ENCODE measurements at regions not wholly inside any gene's neighbourhood (a gene's known extent, or its start where the extent isn't known, plus 50 kb on each side); places are given as distances from the start of the nearest gene placed in this dataset.
"Not testable (repeated sequence)": the region's sequence is repeated elsewhere in the genome, so short reads cannot be mapped to it uniquely, and the experiment has no call there.

DNA sequence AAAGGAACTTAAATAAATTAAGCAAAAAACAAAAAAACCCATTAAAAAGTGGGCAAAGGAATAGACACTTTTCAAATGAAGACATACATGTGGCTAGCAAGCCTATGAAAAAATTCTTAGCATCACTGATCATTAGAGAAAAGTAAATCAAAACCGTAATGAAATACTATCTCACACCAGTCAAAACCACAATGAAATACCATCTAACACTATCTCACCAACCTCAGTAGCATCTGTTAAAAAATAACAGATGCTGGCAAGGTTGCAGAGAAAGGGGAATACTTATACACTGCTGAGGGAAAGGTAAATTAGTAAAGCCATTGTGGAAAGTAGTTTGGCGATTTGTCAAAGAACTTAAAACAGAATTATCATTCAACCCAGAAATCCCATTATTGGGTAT, 381.1 kb downstream of the FLRT2 start:
- no peak for DNase-seq (ENCODE audit: low read depth in 2 of 2)

DNA sequence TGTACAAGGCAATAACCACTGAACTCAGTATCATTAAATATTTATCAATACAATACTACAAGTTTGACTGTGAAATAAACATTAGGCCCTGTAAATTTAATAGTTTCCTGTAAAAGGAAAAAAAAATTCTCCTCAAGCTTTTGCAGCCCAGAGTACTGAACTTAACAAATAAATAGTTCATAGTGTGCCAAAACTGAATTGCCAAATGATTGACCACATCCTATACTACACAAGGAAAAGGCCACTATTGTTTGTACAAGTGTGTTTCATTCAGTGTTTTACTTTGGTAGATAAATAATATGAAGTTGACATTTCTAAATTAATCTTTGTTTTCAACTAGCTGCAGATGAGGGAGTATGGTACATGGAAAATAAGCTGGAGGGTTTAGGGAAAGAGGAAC, 379.6 kb downstream of the FLRT2 start:
- no peak for DNase-seq (ENCODE audit: low read depth in 2 of 2)

GRCh38 chr14:85907536-85907935, 377.6 kb downstream of the FLRT2 start:
- DNase-seq (ENCODE audit: low read depth in 2 of 2) = no peak

DNA sequence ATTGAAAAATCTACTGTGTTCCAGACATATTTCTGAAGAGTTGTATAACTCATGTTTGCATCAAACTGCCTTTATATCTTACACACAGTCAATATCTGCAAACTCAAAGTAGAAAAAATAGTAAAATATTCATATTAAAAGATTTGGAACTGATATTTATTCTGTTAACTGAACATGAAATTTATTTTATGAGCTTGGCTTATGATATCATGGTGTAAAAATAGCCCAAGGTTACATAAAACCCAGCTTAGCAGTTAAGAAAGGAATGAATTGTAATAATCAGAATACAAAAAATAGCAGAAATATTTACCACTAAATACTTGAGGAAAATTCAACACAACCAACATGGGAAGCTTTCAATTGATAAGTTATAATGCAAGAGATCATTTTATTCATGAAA, 367.9 kb downstream of the FLRT2 start:
- DNase-seq (ENCODE audit: low read depth in 2 of 2) = no peak

DNA sequence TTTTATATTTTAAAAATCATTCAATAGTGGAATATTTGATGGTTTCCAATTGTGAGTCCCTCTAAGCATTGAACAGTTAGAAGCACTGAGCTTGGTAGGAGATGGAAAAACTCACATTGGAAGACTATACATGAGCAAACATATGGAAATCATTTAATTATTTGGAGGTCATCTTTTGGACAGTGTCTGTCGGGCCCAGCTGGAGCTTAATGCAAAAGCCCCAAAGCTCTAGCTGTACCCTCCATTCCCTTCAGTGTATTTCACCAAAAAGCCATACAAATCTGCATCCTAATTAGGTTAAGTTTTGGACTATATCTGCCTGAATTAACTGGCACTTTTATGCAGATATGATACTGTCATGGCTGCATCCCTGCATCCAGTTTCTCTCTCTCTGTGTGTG, 365.7 kb downstream of the FLRT2 start:
- DNase-seq (ENCODE audit: low read depth in 2 of 2) = no peak

DNA sequence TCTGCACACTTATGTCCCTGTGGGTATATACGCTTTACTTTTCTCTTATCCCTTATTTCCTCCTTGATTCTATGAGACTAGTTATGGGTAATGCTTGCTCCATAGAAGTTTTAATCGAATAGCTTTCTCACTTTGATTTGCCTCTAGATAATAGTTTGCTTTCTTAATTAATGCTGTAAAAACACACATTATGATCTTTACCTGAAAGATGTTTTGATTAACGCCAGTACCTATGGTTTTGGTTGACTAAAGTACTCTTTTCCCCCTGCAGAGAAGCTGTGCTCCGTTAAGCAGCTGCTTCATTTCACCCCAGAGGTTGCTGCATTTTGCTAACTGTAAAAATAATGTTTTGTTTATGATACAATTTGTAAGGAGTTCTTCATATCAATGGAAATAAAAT, 362.3 kb downstream of the FLRT2 start:
- DNase-seq (ENCODE audit: low read depth in 2 of 2) = no peak

- peak in 1 of 2 experiments; percentile 5 for DNase-seq (ENCODE audit: low read depth in 2 of 2)
Observed at GRCh38 chr14:85883966-85884365, 354.0 kb downstream of the FLRT2 start.

DNA sequence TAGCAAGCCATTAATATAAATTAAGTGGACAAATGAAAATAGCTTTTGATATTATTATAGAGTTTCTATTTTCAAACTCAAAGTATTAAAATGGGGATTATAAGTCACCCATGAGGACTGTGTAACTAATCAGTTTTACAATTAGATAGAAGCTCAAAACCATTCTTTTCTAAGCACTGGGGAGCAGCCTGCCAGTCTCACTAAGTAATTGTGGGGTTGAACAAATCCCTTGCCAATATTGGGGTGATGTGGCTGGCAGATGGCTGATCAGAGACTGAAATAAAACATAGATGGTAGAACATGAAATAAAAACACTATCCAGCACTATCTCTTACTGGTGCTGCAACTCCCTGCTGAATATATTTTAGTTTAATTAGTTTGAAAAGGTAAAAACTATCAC, 353.2 kb downstream of the FLRT2 start:
- DNase-seq (ENCODE audit: low read depth in 2 of 2) = no peak

GRCh38 chr14:85881935-85882334, 352.0 kb downstream of the FLRT2 start:
- DNase-seq (ENCODE audit: low read depth in 2 of 2) = no peak

- no peak for DNase-seq (ENCODE audit: low read depth in 2 of 2)
Observed at GRCh38 chr14:85878874-85879273, 348.9 kb downstream of the FLRT2 start.

DNA sequence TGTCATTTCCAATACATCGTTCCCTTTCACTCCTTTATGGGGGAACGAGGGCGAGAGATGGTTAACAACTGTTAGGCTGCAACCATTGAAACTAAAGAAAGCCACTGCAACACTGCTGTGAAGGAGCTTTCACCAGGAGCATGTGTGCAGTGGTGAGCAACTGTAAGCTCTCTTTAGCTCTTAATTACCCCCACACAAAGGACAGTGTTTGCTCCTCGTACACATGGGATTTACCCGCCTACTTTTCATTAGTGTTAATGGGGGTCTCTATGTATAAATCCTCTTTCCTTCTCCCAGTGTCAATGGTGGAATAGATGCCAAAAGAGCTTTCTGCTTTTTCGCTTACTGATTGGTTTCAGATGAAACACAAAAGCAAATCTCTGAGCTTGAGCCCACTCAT, 343.1 kb downstream of the FLRT2 start:
- DNase-seq (ENCODE audit: low read depth in 2 of 2) = no peak

- DNase-seq (ENCODE audit: low read depth in 2 of 2) = no peak
Observed at GRCh38 chr14:85867450-85867849, 337.5 kb downstream of the FLRT2 start.

- DNase-seq (ENCODE audit: low read depth in 2 of 2) = peak; percentile 55 to 57
Observed at GRCh38 chr14:85865701-85866100, 335.8 kb downstream of the FLRT2 start.

DNA sequence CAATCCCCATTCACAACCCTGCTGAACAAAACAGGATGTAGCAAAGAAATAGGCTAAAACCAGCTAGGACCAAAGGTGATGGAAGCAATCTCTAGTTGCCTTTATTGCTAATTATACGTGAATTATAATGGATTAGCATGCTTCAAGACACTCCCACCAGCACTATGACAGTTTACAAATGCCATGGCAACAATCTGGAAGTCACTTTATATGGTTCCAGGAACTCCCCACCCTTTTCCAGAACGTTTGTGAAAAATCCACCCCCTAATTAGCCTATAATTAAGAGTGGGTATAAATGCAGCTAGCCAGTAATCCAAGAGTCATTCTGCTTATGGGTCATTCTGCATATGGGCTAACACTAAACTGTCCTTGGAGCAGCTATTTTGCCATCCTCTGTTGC, 328.7 kb downstream of the FLRT2 start:
- DNase-seq (ENCODE audit: low read depth in 2 of 2) = no peak

DNA sequence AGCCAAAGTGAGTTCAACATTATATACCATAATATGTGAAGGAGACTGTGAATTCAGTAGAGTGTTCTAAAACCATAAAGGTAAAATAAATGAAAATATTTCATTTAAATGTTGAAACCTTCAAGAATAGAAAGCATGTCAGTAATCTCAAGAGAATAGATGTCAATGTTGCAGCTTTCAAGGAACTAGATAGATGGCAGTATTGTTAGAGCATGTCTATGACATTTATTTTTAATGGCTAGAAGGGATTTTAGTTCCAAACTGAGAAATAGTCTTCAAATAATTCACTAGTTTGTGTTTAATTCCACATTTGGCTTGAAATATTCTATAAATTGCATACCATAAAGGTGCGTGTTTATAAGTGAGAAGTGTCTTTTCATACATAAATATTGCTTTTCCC, 326.5 kb downstream of the FLRT2 start:
- no peak for DNase-seq (ENCODE audit: low read depth in 2 of 2)

DNA sequence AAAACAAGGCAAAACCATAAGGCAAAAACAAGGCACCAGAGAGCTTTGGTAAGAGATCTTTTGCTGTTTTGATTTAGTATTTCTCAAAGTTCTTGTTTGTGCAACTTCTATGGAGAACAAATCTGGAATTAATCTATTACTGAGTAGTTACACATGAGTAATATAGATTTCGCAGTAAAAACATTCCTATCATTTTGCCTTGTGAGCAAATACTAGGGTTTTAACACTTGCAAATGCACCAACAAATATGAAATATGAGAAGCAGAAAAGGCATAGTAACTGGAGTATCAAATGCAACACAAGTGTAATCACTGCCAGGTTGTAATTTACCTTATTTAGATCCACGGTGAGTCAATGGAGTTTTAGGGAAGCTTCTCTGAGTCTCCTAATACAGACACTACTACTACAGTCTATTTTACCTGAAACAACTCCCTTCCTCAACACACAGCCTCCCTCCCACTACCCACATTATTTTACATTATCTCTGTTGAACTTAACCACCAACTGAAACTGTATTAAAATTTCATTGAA, 324.1 kb downstream of the FLRT2 start:
- peak; percentile 86 to 89 for DNase-seq (ENCODE audit: low read depth in 2 of 2)

DNA sequence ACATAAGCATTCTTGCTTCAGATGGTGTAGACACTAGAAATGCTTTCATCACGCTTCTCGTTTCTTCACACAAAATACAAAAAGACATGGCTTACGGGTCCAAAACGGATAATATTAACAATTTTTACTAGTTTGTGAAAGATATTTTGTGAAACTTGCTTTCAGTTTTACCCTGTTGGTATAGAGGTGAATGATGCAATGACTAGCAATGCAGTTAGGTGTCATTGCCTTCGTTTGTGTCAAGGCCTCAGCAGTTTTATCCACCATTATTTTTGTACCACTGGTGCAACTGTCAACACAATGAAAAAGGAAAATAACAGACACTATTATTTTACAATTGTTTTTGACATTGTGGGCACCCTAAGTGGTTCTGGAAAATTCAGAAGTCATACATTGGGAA, 323.0 kb downstream of the FLRT2 start:
- DNase-seq (ENCODE audit: low read depth in 2 of 2) = no peak

DNA sequence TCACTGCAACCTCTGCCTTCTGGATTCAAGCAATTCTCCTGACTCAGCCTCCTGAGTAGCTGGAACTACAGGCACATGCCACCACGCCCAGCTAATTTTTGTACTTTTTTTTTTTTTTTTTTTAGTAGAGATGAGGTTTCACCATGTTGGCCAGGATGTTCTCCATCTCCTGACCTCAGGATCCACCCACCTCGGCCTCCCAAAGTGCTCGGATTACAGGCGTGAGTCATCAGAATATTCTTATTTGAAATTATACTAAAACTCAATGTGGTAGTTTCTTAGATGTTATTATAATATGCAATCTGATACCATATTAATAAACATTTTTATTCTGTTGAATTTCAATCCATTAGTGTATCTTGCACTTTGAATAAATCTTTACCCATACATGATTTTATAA, 322.2 kb downstream of the FLRT2 start:
- not testable (repeated sequence) for DNase-seq (ENCODE audit: low read depth in 2 of 2)

DNA sequence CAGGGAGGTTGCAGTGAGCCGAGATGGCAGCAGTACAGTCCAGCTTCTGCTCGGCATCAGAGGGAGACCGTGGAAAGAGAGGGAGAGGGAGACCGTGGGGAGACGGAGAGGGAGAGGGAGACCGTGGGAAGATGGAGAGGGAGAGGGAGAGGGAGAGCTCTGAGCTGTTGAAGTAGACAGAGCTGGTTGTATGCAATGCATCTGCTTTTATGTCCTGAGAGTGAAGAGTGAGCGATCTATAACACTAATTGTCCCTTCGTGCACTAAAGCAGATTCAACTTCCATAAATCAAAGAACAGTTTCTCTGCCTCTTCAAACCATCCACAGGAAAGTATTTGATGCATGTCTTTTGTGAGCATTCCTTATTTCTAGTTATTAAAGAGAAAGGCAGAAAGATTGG, 300.6 kb downstream of the FLRT2 start:
- not testable (repeated sequence) for DNase-seq (ENCODE audit: low read depth in 2 of 2)

- not testable (repeated sequence) for DNase-seq (ENCODE audit: low read depth in 2 of 2)
Observed at GRCh38 chr14:85829601-85830000, 299.7 kb downstream of the FLRT2 start.

GRCh38 chr14:85824526-85824925, 294.6 kb downstream of the FLRT2 start:
- no peak for DNase-seq (ENCODE audit: low read depth in 2 of 2)

DNA sequence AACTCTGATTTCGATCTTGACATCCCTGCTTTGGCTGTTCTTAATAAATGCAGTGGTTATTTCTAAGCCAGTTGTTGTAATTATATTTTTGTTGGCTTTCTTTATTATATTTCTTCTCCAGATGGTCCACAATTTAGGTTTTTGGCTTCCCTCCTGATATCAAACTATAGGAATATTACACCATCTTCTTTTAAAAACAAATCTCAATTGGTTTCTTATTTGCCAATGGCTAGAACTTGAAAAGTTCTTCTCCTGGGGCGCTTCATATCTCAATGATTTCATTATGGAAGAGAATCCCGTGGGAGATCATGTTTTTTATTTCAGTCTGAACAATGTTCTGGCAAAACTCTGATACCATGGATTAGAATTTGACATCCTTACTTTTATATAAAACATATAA, 292.3 kb downstream of the FLRT2 start:
- DNase-seq (ENCODE audit: low read depth in 2 of 2) = no peak

GRCh38 chr14:85817430-85817829, 287.5 kb downstream of the FLRT2 start:
- DNase-seq (ENCODE audit: low read depth in 2 of 2) = no peak

- no peak for DNase-seq (ENCODE audit: low read depth in 2 of 2)
Observed at GRCh38 chr14:85813040-85813439, 283.1 kb downstream of the FLRT2 start.

- no peak for DNase-seq (ENCODE audit: low read depth in 2 of 2)
Observed at GRCh38 chr14:85811340-85811739, 281.4 kb downstream of the FLRT2 start.

All from fibroblast of skin of left quadriceps (primary cell).